HG03432 (cell line): ENCODE measurements at regions not wholly inside any gene's neighbourhood (a gene's known extent, or its start where the extent isn't known, plus 50 kb on each side); places are given as distances from the start of the nearest gene placed in this dataset.

Experiments
- ATAC-seq: cut with Tn5 transposase; IDR thresholded peaks from one replicate; pipeline ENCODE4 v1.9.1; 2021; ENCODE audit warnings: mild to moderate bottlenecking, moderate library complexity; ENCODE audit not compliant: unreplicated experiment

GRCh38 chr3:77945320-77945719 is 905.4 kb downstream of the ROBO2 start:
- ATAC-seq = no peak

GRCh38 chr3:77947671-77948070 is 907.8 kb downstream of the ROBO2 start:
- no peak for ATAC-seq

GRCh38 chr3:77967621-77968020 is 927.7 kb downstream of the ROBO2 start:
- no peak for ATAC-seq

GRCh38 chr3:77976079-77976478 is 936.2 kb downstream of the ROBO2 start:
- ATAC-seq = no peak

- ATAC-seq = no peak
Measured at GRCh38 chr3:78003090-78003489, 963.2 kb downstream of the ROBO2 start.

GRCh38 chr3:78004571-78004970 is 964.7 kb downstream of the ROBO2 start:
- ATAC-seq = no peak

- no peak for ATAC-seq
Measured at GRCh38 chr3:78013653-78014052, 973.8 kb downstream of the ROBO2 start.

- no peak for ATAC-seq
Measured at GRCh38 chr3:78015856-78016255, 976.0 kb downstream of the ROBO2 start.

- ATAC-seq = no peak
Measured at GRCh38 chr3:78021710-78022109, 981.8 kb downstream of the ROBO2 start.

- no peak for ATAC-seq
Measured at GRCh38 chr3:78022232-78022631, 982.3 kb downstream of the ROBO2 start.

GRCh38 chr3:78023257-78023656 is 983.4 kb downstream of the ROBO2 start:
- ATAC-seq = no peak

GRCh38 chr3:78025916-78026315 is 986.0 kb downstream of the ROBO2 start:
- no peak for ATAC-seq

GRCh38 chr3:78026318-78026828 is 986.5 kb downstream of the ROBO2 start:
- ATAC-seq = no peak

- no peak for ATAC-seq
Measured at GRCh38 chr3:78029775-78030174, 989.9 kb downstream of the ROBO2 start.

GRCh38 chr3:78035131-78035641 is 995.3 kb downstream of the ROBO2 start:
- ATAC-seq = no peak

- ATAC-seq = no peak
Measured at GRCh38 chr3:78041486-78041885, 1001.6 kb downstream of the ROBO2 start.

- no peak for ATAC-seq
Measured at GRCh38 chr3:78046566-78046965, 1006.7 kb downstream of the ROBO2 start.

GRCh38 chr3:78048698-78049097 is 1008.8 kb downstream of the ROBO2 start:
- peak; percentile 82 for ATAC-seq

GRCh38 chr3:78049521-78049920 is 1009.6 kb downstream of the ROBO2 start:
- ATAC-seq = no peak

GRCh38 chr3:78050276-78051065 is 1010.6 kb downstream of the ROBO2 start:
- ATAC-seq = no peak

GRCh38 chr3:78052746-78053145 is 1012.8 kb downstream of the ROBO2 start:
- no peak for ATAC-seq

- ATAC-seq = no peak
Measured at GRCh38 chr3:78066287-78066686, 1026.4 kb downstream of the ROBO2 start.

GRCh38 chr3:78070188-78070587 is 1030.3 kb downstream of the ROBO2 start:
- ATAC-seq = no peak
